ENCODE measurements at regions not wholly inside any gene's neighbourhood (a gene's known extent, or its start where the extent isn't known, plus 50 kb on each side); places are given as distances from the start of the nearest gene placed in this dataset.

- no peak for DNase-seq
These were observed 95.7 kb downstream of the VAPA start for GRCh38 chr18:10009321-10010144.

GRCh38 chr18:10010611-10011015 is 96.8 kb downstream of the VAPA start:
- DNase-seq = no peak

- no peak for DNase-seq
These were observed 97.2 kb downstream of the VAPA start for GRCh38 chr18:10011061-10011460.

GRCh38 chr18:10011751-10012150 is 97.9 kb downstream of the VAPA start:
- DNase-seq = no peak

GRCh38 chr18:10012526-10012925 is 98.7 kb downstream of the VAPA start:
- no peak for DNase-seq

- DNase-seq = no peak
These were observed 100.1 kb downstream of the VAPA start for GRCh38 chr18:10013621-10014543.

GRCh38 chr18:10015288-10015701 is 101.5 kb downstream of the VAPA start:
- no peak for DNase-seq

- no peak for DNase-seq
These were observed 102.4 kb downstream of the VAPA start for GRCh38 chr18:10015941-10016819.

GRCh38 chr18:10017043-10017442 is 103.2 kb downstream of the VAPA start:
- DNase-seq = no peak

- DNase-seq = no peak
These were observed 104.5 kb downstream of the VAPA start for GRCh38 chr18:10018289-10018688.

GRCh38 chr18:10020171-10020570 is 106.4 kb downstream of the VAPA start:
- no peak for DNase-seq

- DNase-seq = no peak
These were observed 108.5 kb downstream of the VAPA start for GRCh38 chr18:10022365-10022764.

- DNase-seq = no peak
These were observed 110.2 kb downstream of the VAPA start for GRCh38 chr18:10023853-10024570.

GRCh38 chr18:10025711-10026670 is 112.2 kb downstream of the VAPA start:
- DNase-seq = no peak

GRCh38 chr18:10027031-10027430 is 113.2 kb downstream of the VAPA start:
- no peak for DNase-seq

- no peak for DNase-seq
These were observed 113.6 kb downstream of the VAPA start for GRCh38 chr18:10027461-10027860.

- no peak for DNase-seq
These were observed 115.9 kb downstream of the VAPA start for GRCh38 chr18:10029711-10030110.

GRCh38 chr18:10030816-10031541 is 117.2 kb downstream of the VAPA start:
- DNase-seq = no peak

GRCh38 chr18:10032331-10033015 is 118.7 kb downstream of the VAPA start:
- peak; percentile 9 for DNase-seq

GRCh38 chr18:10033016-10033399 is 119.2 kb downstream of the VAPA start:
- DNase-seq = no peak

All from activated CD4-positive, alpha-beta T cell treated with anti-CD3 and anti-CD28 coated beads for 48 hours (primary cell).